Heart left ventricle (tissue), 16 donors: ENCODE measurements at regions not wholly inside any gene's neighbourhood (a gene's known extent, or its start where the extent isn't known, plus 50 kb on each side); places are given as distances from the start of the nearest gene placed in this dataset.

ENCODE experiments used
- ATAC-seq, 4 donors: fragments of 200-7000 bp; cut with Tn5 transposase; one replicate each; pipeline ENCODE4 v1.9.1; 2020 to 2022; ENCODE audit warnings: moderate library complexity in 4 of 4, mild to moderate bottlenecking in 3 of 4, moderate number of reproducible peaks in 1 of 4
- DNase-seq, 5 donors: peaks; one replicate each; pipeline ENCODE4 v3.0.0-alpha.2; 2020
- H3K27ac ChIP-seq, 12 donors: fragments of 200-600 bp; sonication (generic) in 4 of 12; one replicate each; pipeline versions ENCODE4 v1.5.0 to v1.8.0; 2016 to 2022; ENCODE audit warnings: mild to moderate bottlenecking in 2 of 12
- H3K27me3 ChIP-seq, 9 donors: fragments of 200-600 bp; sonication (generic) in 2 of 9; one replicate each; pipeline versions ENCODE4 v1.5.1 to v1.8.0; 2016 to 2022; ENCODE audit warnings: mild to moderate bottlenecking in 3 of 9
- H3K36me3 ChIP-seq, 9 donors: fragments of 200-600 bp; sonication (generic) in 2 of 9; one replicate each; pipeline versions ENCODE4 v1.5.0 to v1.8.0; 2018 to 2022; ENCODE audit warnings: mild to moderate bottlenecking in 2 of 9
- H3K4me1 ChIP-seq, 12 donors: fragments of 200-600 bp; sonication (generic) in 4 of 12; one replicate each; pipeline versions ENCODE4 v1.5.0 to v1.8.0; 2016 to 2022; ENCODE audit warnings: mild to moderate bottlenecking in 3 of 12
- H3K4me3 ChIP-seq, 12 donors: fragments of 200-600 bp; sonication (generic) in 4 of 12; one replicate each; pipeline versions ENCODE4 v1.5.0 to v1.8.0; 2017 to 2022; ENCODE audit warnings: mild to moderate bottlenecking in 9 of 12, moderate library complexity in 4 of 12
- H3K9me3 ChIP-seq, 12 donors: fragments of 200-600 bp; sonication (generic) in 4 of 12; one replicate each; pipeline versions ENCODE4 v1.5.0 to v1.8.0; 2016 to 2022; ENCODE audit warnings: mild to moderate bottlenecking in 1 of 12
- CTCF ChIP-seq, 12 donors: fragments of 200-600 bp; sonication (generic) in 4 of 12; IDR thresholded peaks; one replicate each; pipeline versions ENCODE4 v1.5.0 to v1.8.0; 2018 to 2022; ENCODE audit warnings: antibody characterized with exemption in 12 of 12, mild to moderate bottlenecking in 5 of 12
- POLR2A ChIP-seq, 2 donors: fragments of 450-650 bp; IDR thresholded peaks; one replicate each; pipeline ENCODE4 v1.6.1; 2017; ENCODE audit warnings: antibody characterized with exemption in 2 of 2, mild to moderate bottlenecking in 2 of 2, moderate library complexity in 2 of 2
- WGBS, 4 donors: extraction: QIAGEN DNeasy Blood & Tissue Kit in 2 of 4; methylation state at CpG; one replicate each; pipeline versions ENCODE4 v1.1.5 to v1.1.7; 2013 to 2018; 5-methylcytosine and 5-hydroxymethylcytosine counted together
- intact Hi-C, 10 donors: fragments of 100-400 bp; cut with DNase I; formaldehyde crosslinking; loops; one replicate each; pipeline versions ENCODE4 v1.11.1 to v1.14.2; 2022
- donor health status: ischemic (EF 13 %, LVEDD 7.1; RV severe dilation, severe dysfunction).
- donor health status: healthy with polysubstance abuse.
- donor health status: DM: no; HTN: yes; CAD: no.
- donor health status: DM: no; HTN: no; CAD: no.
- donor health status: ischemic (EF 25% LVEDD 6.9; RV normal size, moderate dysfunction).
- donor health status: ischemic (EF 25% LVEDD 5.7; RV mildly dilated, moderate dysfunction).
- donor health status: healthy.
- donor health status: DM: yes; HTN: yes; CAD: no.
- donor health status: ischemic (EF 35%, LVEDD 5.7; RV mildly dilated, moderate dysfunction).
- donor health status: nonischemic (EF 11% LVEDD 7.7; RV severe dilation, severe dysfunction).
- donor health status: DM: yes; HTN: yes; CAD: no.
- donor health status: PGD.
- donor health status: ischemic (EF 29% LVEDD 5.4; RV normal size, mild dysfunction).
- donor health status: nonischemic (EF 23%, LVEDD 6.1; RV moderate dilation, normal function).

- H3K4me3 ChIP-seq = no peak overlapping the region
- H3K27ac ChIP-seq = no peak overlapping the region
- H3K27me3 ChIP-seq = no peaks in the 10 kb centered on the region
- DNase-seq = no peak
- no peaks in the 10 kb centered on the region for H3K36me3 ChIP-seq
- H3K4me1 ChIP-seq = no peaks in the 10 kb centered on the region
- no peak for ATAC-seq
- H3K9me3 ChIP-seq = no peaks in the 10 kb centered on the region
- intact Hi-C loops = no loop called here
- 64 to 82% (median 69%) methylated on average over 4 of the region's 4 CpGs for WGBS, 4 donors
- no peak for TF ChIP-seq POLR2A (IDR thresholded peaks at IDR 0.05)
- TF ChIP-seq CTCF (IDR thresholded peaks at IDR 0.05) = no peak
Measured at GRCh38 chr9:1404940-1405339, 354.8 kb downstream of the DMRT2 start.

- Histone ChIP-seq H3K4me3 (no peak overlapping the region), H3K27ac (no peak overlapping the region), H3K27me3 (no peaks in the 10 kb centered on the region), H3K36me3 (no peaks in the 10 kb centered on the region), H3K9me3 (no peaks in the 10 kb centered on the region), H3K4me1 (no peaks in the 10 kb centered on the region)
- ATAC-seq (no peak), DNase-seq (no peak)
- 30 to 68% (median 59%) methylated on average over 2 of the region's 2 CpGs for WGBS, 4 donors
- TF ChIP-seq CTCF (IDR thresholded peaks at IDR 0.05) (no peak), POLR2A (IDR thresholded peaks at IDR 0.05) (no peak)
- intact Hi-C loops = no loop called here
Measured at GRCh38 chr9:1411826-1412225, 361.7 kb downstream of the DMRT2 start.

- ATAC-seq = no peak
- WGBS, 4 donors = 78 to 84% (median 84%) methylated on average over 2 of the region's 2 CpGs
- Histone ChIP-seq H3K9me3 (no peaks in the 10 kb centered on the region), H3K36me3 (no peaks in the 10 kb centered on the region), H3K4me3 (no peak overlapping the region), H3K4me1 (no peaks in the 10 kb centered on the region), H3K27ac (no peak overlapping the region), H3K27me3 (no peaks in the 10 kb centered on the region)
- no peak for DNase-seq
- intact Hi-C loops = no loop called here
- TF ChIP-seq POLR2A (IDR thresholded peaks at IDR 0.05) (no peak), CTCF (IDR thresholded peaks at IDR 0.05) (no peak)
Measured at GRCh38 chr9:1414711-1415131, 364.6 kb downstream of the DMRT2 start.

GRCh38 chr9:1415146-1415545, 365.0 kb downstream of the DMRT2 start:
- ATAC-seq (no peak), DNase-seq (no peak)
- TF ChIP-seq POLR2A (IDR thresholded peaks at IDR 0.05) (no peak), CTCF (IDR thresholded peaks at IDR 0.05) (no peak)
- no peaks in the 10 kb centered on the region for H3K4me1 ChIP-seq
- no peaks in the 10 kb centered on the region for H3K9me3 ChIP-seq
- H3K27ac ChIP-seq = no peak overlapping the region
- WGBS, 4 donors = 71 to 84% (median 79%) methylated on average over 2 of the region's 2 CpGs
- H3K27me3 ChIP-seq = no peaks in the 10 kb centered on the region
- no peaks in the 10 kb centered on the region for H3K36me3 ChIP-seq
- H3K4me3 ChIP-seq = no peak overlapping the region
- intact Hi-C loops = no loop called here
